Endothelial cell (in vitro differentiated cells): ENCODE measurements at regions not wholly inside any gene's neighbourhood (a gene's known extent, or its start where the extent isn't known, plus 50 kb on each side); places are given as distances from the start of the nearest gene placed in this dataset.

ENCODE experiments used
- DNase-seq: peaks from one replicate; pipeline ENCODE4 v3.0.0; 2021; ENCODE audit warnings: low spot score
- H3K27ac Mint-ChIP-seq: one replicate; pipeline ENCODE4 v1.8.0; 2021; ENCODE audit warnings: mixed read lengths, inconsistent platforms; ENCODE audit not compliant: unreplicated experiment
- H3K27me3 Mint-ChIP-seq: one replicate; pipeline ENCODE4 v1.8.0; 2021; ENCODE audit warnings: mild to moderate bottlenecking, moderate library complexity, mixed read lengths, inconsistent platforms; ENCODE audit not compliant: unreplicated experiment
- H3K36me3 Mint-ChIP-seq: one replicate; pipeline ENCODE4 v1.8.0; 2021; ENCODE audit warnings: mild to moderate bottlenecking, low read depth, mixed read lengths, inconsistent platforms; ENCODE audit not compliant: unreplicated experiment
- H3K4me1 Mint-ChIP-seq: one replicate; pipeline ENCODE4 v1.8.0; 2021; ENCODE audit warnings: mild to moderate bottlenecking, mixed read lengths, inconsistent platforms; ENCODE audit not compliant: unreplicated experiment
- H3K4me3 Mint-ChIP-seq: one replicate; pipeline ENCODE4 v1.8.0; 2021; ENCODE audit warnings: mild to moderate bottlenecking, mixed read lengths, inconsistent platforms; ENCODE audit not compliant: unreplicated experiment
- H3K9me3 Mint-ChIP-seq: one replicate; pipeline ENCODE4 v1.8.0; 2021; ENCODE audit warnings: mixed read lengths, inconsistent platforms; ENCODE audit not compliant: unreplicated experiment
- TF ChIP-seq, protein P1 (sequence below): fragments of 200-600 bp; sonication (generic); IDR thresholded peaks from one replicate; pipeline ENCODE4 v1.5.0; 2021; ENCODE audit warnings: antibody characterized with exemption; ENCODE audit not compliant: unreplicated experiment

DNA sequence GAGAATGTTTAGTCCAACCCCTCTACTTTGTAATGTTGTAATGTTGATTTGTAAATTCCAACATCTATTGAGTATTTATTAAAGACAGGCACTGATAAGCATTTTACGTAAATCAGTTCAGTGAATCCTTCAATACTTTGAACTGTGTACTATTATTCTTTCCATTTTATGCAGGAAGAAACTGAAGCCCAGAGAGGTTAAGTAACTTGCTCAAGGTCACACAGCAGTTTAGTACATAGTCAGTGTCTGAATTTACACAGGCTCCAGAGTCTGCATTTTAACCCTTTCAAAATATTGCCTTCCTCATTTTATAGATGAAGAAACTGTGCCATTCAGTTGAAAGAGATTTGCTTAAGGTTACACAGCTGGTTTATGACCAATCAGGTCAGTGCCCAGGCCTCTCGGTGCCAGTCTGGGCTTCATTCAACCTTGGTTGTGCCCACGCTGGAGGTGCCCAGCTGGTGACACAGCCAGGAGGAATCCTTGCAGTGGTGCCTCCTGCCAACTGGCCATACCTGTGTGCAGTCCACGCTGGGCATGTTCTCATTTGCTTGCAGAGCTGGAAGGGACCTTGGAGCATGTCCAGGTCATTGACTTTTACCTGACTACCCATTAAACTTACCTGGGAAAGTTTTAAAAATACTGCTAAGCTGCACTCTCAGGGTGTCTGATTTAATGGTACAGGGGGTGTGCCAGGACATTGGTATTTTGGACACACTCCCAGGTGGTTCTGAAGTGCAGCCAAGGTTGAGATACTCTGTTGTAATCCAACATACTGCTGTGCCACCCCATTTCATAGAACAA lies 74.3 kb upstream of the CYRIA start:
- H3K27me3 Mint-ChIP-seq, result no peaks in the 10 kb centered on the region
- no peaks in the 10 kb centered on the region for H3K9me3 Mint-ChIP-seq
- H3K4me1 Mint-ChIP-seq, result no peaks in the 10 kb centered on the region
- TF ChIP-seq, protein P1, sequence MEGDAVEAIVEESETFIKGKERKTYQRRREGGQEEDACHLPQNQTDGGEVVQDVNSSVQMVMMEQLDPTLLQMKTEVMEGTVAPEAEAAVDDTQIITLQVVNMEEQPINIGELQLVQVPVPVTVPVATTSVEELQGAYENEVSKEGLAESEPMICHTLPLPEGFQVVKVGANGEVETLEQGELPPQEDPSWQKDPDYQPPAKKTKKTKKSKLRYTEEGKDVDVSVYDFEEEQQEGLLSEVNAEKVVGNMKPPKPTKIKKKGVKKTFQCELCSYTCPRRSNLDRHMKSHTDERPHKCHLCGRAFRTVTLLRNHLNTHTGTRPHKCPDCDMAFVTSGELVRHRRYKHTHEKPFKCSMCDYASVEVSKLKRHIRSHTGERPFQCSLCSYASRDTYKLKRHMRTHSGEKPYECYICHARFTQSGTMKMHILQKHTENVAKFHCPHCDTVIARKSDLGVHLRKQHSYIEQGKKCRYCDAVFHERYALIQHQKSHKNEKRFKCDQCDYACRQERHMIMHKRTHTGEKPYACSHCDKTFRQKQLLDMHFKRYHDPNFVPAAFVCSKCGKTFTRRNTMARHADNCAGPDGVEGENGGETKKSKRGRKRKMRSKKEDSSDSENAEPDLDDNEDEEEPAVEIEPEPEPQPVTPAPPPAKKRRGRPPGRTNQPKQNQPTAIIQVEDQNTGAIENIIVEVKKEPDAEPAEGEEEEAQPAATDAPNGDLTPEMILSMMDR, result no peak
- H3K27ac Mint-ChIP-seq, result no peak overlapping the region
- no peak for DNase-seq
- no peaks in the 10 kb centered on the region for H3K36me3 Mint-ChIP-seq
- no peak overlapping the region for H3K4me3 Mint-ChIP-seq

DNA sequence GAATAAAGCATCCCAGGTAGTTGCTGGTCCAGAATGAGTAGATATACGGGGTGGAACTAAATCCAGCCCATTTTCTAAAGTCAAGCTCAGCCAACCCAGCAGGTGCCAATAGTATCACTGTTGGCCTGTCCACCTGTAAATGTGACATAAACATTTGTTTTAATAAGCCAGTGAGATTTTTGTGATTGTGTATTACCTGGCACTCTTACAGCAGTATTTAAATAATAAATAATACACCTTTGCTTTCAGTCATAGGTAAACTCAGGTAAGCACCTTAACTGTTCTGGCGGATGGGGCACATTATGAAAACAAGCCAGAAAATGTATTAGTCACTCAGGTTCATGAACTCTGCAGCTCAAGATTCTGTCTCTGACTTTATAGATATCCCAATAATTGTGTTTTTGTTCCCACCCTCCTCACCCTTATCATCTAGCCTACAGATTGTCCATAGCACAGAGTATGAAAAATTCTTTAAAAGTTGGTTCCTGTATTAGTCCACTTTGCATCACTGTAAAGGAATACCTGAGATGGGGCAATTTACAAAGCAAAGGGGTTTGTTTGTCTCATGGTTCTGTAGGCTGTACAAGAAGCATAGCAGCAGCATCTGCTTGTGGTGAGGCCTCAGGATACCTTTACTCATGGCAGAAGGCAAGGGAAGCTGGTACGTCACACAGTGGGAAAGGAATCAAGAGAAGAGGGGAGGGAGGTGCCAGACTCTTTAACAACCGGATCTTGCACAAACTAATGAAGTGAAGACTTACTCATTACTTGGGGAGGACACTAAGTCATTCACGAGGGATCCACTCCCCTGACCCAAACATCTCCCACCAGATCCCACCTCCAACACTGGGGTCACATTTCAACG lies 73.0 kb upstream of the CYRIA start:
- Mint-ChIP-seq H3K27ac (no peak overlapping the region), H3K4me3 (no peak overlapping the region), H3K9me3 (no peaks in the 10 kb centered on the region), H3K4me1 (no peaks in the 10 kb centered on the region), H3K36me3 (no peaks in the 10 kb centered on the region), H3K27me3 (no peaks in the 10 kb centered on the region)
- no peak for DNase-seq
- TF ChIP-seq, protein P1, result no peak

DNA sequence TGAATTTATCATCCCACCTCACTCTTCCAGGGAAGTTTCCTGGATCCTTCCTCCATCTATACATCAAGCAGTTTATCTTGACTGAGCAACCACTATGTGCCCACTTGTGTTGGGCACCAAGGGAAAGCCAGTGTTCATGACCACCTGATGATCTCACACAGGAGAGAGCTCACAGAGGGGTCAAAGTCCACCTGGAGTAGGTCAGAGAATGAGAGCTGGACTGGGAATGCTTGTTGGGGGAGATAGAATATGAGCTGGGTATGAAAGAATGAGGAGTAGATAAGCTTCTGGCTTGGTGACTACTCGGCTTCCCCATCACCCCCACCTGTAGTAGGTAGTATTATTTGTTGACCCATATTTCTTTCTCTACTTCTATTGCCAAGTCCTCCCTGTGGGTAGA lies 72.2 kb upstream of the CYRIA start:
- H3K4me1 Mint-ChIP-seq, result no peaks in the 10 kb centered on the region
- H3K9me3 Mint-ChIP-seq, result no peaks in the 10 kb centered on the region
- no peak overlapping the region for H3K4me3 Mint-ChIP-seq
- no peak for DNase-seq
- TF ChIP-seq, protein P1, result no peak
- no peaks in the 10 kb centered on the region for H3K27me3 Mint-ChIP-seq
- no peaks in the 10 kb centered on the region for H3K36me3 Mint-ChIP-seq
- no peak overlapping the region for H3K27ac Mint-ChIP-seq

DNA sequence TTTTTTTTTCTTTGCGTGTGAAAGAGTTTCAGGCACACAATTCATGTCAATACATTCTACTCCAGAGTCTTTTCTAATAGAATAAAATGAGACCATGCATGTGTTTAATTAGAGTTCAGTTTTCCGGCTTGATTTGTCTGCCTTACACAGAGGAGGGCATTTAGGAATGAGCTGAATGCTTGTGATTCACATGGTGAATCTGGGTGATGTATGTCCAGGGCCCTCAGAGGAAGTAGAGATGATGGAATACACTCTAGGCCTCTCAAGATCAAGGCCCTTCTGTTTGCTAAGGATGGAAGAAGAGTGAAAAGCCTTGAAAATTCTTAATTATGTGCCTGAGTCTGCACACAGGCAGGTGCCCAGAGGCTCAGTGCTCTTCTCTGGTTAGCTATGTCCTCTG lies 71.0 kb upstream of the CYRIA start:
- no peak for DNase-seq
- H3K27ac Mint-ChIP-seq, result no peak overlapping the region
- no peaks in the 10 kb centered on the region for H3K4me1 Mint-ChIP-seq
- no peaks in the 10 kb centered on the region for H3K36me3 Mint-ChIP-seq
- TF ChIP-seq, protein P1, result no peak
- no peak overlapping the region for H3K4me3 Mint-ChIP-seq
- H3K9me3 Mint-ChIP-seq, result no peaks in the 10 kb centered on the region
- no peaks in the 10 kb centered on the region for H3K27me3 Mint-ChIP-seq

DNA sequence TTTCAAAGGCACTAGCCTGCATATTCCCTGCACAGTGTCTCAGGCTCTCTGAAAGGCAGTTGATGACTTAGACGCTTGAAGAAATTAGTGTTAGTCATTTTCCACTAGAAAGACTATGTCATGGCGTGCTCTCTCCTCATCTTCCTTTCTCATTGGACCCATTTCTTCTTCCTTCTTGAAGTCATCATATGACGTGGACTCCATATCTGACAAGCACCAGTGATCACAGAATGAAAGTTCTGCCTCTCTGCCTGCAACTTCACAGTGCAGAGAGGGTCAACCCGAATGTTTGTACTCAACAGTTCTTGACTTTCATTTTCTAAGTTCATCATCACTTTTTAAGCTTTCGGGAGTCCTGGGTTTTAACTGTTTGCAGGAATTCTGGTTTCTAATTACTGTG lies 63.7 kb upstream of the CYRIA start:
- no peaks in the 10 kb centered on the region for H3K4me1 Mint-ChIP-seq
- no peak overlapping the region for H3K4me3 Mint-ChIP-seq
- no peaks in the 10 kb centered on the region for H3K36me3 Mint-ChIP-seq

More for the DNA sequence above, 63.7 kb upstream of the CYRIA start:
- Mint-ChIP-seq H3K9me3 (no peaks in the 10 kb centered on the region), H3K27me3 (peaks cover 3% of the 10 kb centered on the region), H3K27ac (no peak overlapping the region)
- TF ChIP-seq, protein P1, result no peak
- no peak for DNase-seq
